Caco-2 (cell line): ENCODE measurements at regions not wholly inside any gene's neighbourhood (a gene's known extent, or its start where the extent isn't known, plus 50 kb on each side); places are given as distances from the start of the nearest gene placed in this dataset.

ENCODE experiments used
- BruUV-seq: library from RNA; stranded (reverse); fragments of 400-500 nt; replicated peaks from 2 replicates; lab custom pipeline; 2021; lab: Mats Ljungman, UMichigan
- CTCF ChIA-PET: fragments of 300-600 bp; sonication (Branson Sonifier 250); formaldehyde crosslinking; loops from one replicate; lab custom pipeline; 2022; ENCODE audit warnings: antibody characterized with exemption; lab: Charles Lee
- POLR2A ChIA-PET: fragments of 300-600 bp; sonication (Branson Sonifier 250); formaldehyde crosslinking; loops from one replicate; lab custom pipeline; 2022; ENCODE audit warnings: antibody characterized with exemption; lab: Charles Lee
- DNase-seq, 2 experiments: peaks; one replicate each; pipeline versions ENCODE4 v3.0.0 to v3.0.0-alpha.2; 2020 to 2022
- H3K27me3 ChIP-seq: replicated peaks from 2 replicates; pipeline ENCODE4 v1.6.0; 2011; ENCODE audit warnings: low read length; ENCODE audit not compliant: control insufficient read depth, insufficient read depth
- H3K36me3 ChIP-seq: 2 replicates; pipeline ENCODE4 v1.5.1; 2011; ENCODE audit warnings: low read length; ENCODE audit not compliant: control insufficient read depth, insufficient read depth
- H3K4me1 ChIP-seq: fragments of 250-450 bp; sonication (Bioruptor Pico); 2 replicates; pipeline ENCODE4 v1.5.1; 2020; ENCODE audit warnings: mild to moderate bottlenecking
- H3K4me3 ChIP-seq: 2 replicates; pipeline ENCODE4 v1.5.1; 2011; ENCODE audit warnings: low read depth, mild to moderate bottlenecking, control low read depth, low read length
- H3K9me3 ChIP-seq: fragments of 250-450 bp; sonication (Bioruptor Pico); 2 replicates; pipeline ENCODE4 v1.5.1; 2020; ENCODE audit warnings: mild to moderate bottlenecking, moderate library complexity
- H3K27ac Mint-ChIP-seq: one replicate; pipeline ENCODE4 v1.8.0; 2022; ENCODE audit warnings: mixed read lengths; ENCODE audit not compliant: unreplicated experiment
- H3K27me3 Mint-ChIP-seq: one replicate; pipeline ENCODE4 v1.8.0; 2022; ENCODE audit warnings: mixed read lengths; ENCODE audit not compliant: insufficient read depth, unreplicated experiment
- H3K36me3 Mint-ChIP-seq: one replicate; pipeline ENCODE4 v1.8.0; 2022; ENCODE audit warnings: mild to moderate bottlenecking, mixed read lengths; ENCODE audit not compliant: insufficient read depth, unreplicated experiment
- H3K4me1 Mint-ChIP-seq: one replicate; pipeline ENCODE4 v1.8.0; 2022; ENCODE audit warnings: low read depth, mixed read lengths; ENCODE audit not compliant: unreplicated experiment
- H3K4me3 Mint-ChIP-seq: one replicate; pipeline ENCODE4 v1.8.0; 2022; ENCODE audit warnings: mild to moderate bottlenecking, moderate library complexity, mixed read lengths; ENCODE audit not compliant: unreplicated experiment
- H3K9me3 Mint-ChIP-seq: one replicate; pipeline ENCODE4 v1.8.0; 2022; ENCODE audit warnings: mixed read lengths; ENCODE audit not compliant: unreplicated experiment
- CTCF ChIP-seq, 2 experiments: fragments of 200-600 bp in 1 of 2; IDR thresholded peaks; 1 replicate in 1 of 2; 2 replicates in 1 of 2; pipeline versions ENCODE4 v1.5.1 to v1.8.0; 2011 to 2022; ENCODE audit warnings: antibody characterized with exemption in 1 of 2, control low read depth in 1 of 2, inconsistent platforms in 1 of 2, low read depth in 1 of 2, low read length in 1 of 2, mild to moderate bottlenecking in 1 of 2, moderate library complexity in 1 of 2; ENCODE audit not compliant: insufficient read depth in 1 of 2, severe bottlenecking in 1 of 2, unreplicated experiment in 1 of 2
- intact Hi-C: fragments of 100-400 bp; cut with micrococcal nuclease; formaldehyde crosslinking; loops from one replicate; pipeline ENCODE4 v1.10.0; 2022; ENCODE audit not compliant: unreplicated experiment

- no peaks in the 10 kb centered on the region for H3K27me3 ChIP-seq
- POLR2A ChIA-PET = no interaction called here
- no TSS peak for BruUV-seq
- DNase-seq = no peak
- no peak overlapping the region for H3K4me3 Mint-ChIP-seq
- no peaks in the 10 kb centered on the region for H3K9me3 ChIP-seq
- no peaks in the 10 kb centered on the region for H3K4me1 Mint-ChIP-seq
- no peaks in the 10 kb centered on the region for H3K9me3 Mint-ChIP-seq
- intact Hi-C loops = no loop called here
- no peak overlapping the region for H3K4me3 ChIP-seq
- no peak for TF ChIP-seq CTCF (IDR thresholded peaks at IDR 0.05; ENCODE audit: insufficient read depth in 1 of 2, low read depth in 1 of 2, low read length in 1 of 2, severe bottlenecking in 1 of 2, unreplicated experiment in 1 of 2)
- H3K4me1 ChIP-seq = no peaks in the 10 kb centered on the region
- H3K27ac Mint-ChIP-seq = no peak overlapping the region
- CTCF ChIA-PET = no interaction called here
- no peaks in the 10 kb centered on the region for H3K27me3 Mint-ChIP-seq
- H3K36me3 ChIP-seq = no peaks in the 10 kb centered on the region
- no peaks in the 10 kb centered on the region for H3K36me3 Mint-ChIP-seq
Measured at GRCh38 chr1:117702654-117703053, 96.8 kb downstream of the TENT5C start.

GRCh38 chr1:117707371-117707770 lies 101.5 kb downstream of the TENT5C start:
- POLR2A ChIA-PET = no interaction called here
- Histone ChIP-seq H3K4me3 (no peak overlapping the region), H3K9me3 (no peaks in the 10 kb centered on the region), H3K27me3 (no peaks in the 10 kb centered on the region), H3K4me1 (no peaks in the 10 kb centered on the region), H3K36me3 (no peaks in the 10 kb centered on the region)
- H3K4me1 Mint-ChIP-seq = no peaks in the 10 kb centered on the region
- intact Hi-C loops = no loop called here
- H3K9me3 Mint-ChIP-seq = no peaks in the 10 kb centered on the region
- DNase-seq = no peak
- no peak overlapping the region for H3K27ac Mint-ChIP-seq
- H3K4me3 Mint-ChIP-seq = no peak overlapping the region
- no TSS peak for BruUV-seq
- H3K36me3 Mint-ChIP-seq = no peaks in the 10 kb centered on the region
- no peak for TF ChIP-seq CTCF (IDR thresholded peaks at IDR 0.05; ENCODE audit: insufficient read depth in 1 of 2, low read depth in 1 of 2, low read length in 1 of 2, severe bottlenecking in 1 of 2, unreplicated experiment in 1 of 2)
- CTCF ChIA-PET = no interaction called here
- no peaks in the 10 kb centered on the region for H3K27me3 Mint-ChIP-seq

GRCh38 chr1:117708323-117709248 lies 102.7 kb downstream of the TENT5C start:
- no peaks in the 10 kb centered on the region for H3K9me3 Mint-ChIP-seq
- ChIA-PET CTCF (no interaction called here), POLR2A (no interaction called here)
- no peak for DNase-seq
- H3K27me3 Mint-ChIP-seq = no peaks in the 10 kb centered on the region
- no peak overlapping the region for H3K4me3 Mint-ChIP-seq
- no TSS peak for BruUV-seq
- H3K4me1 Mint-ChIP-seq = no peaks in the 10 kb centered on the region
- no peak overlapping the region for H3K27ac Mint-ChIP-seq
- no peak overlapping the region for H3K4me3 ChIP-seq
- no peaks in the 10 kb centered on the region for H3K36me3 Mint-ChIP-seq
- H3K27me3 ChIP-seq = no peaks in the 10 kb centered on the region
- H3K4me1 ChIP-seq = no peaks in the 10 kb centered on the region
- intact Hi-C loops = no loop called here
- no peak for TF ChIP-seq CTCF (IDR thresholded peaks at IDR 0.05; ENCODE audit: insufficient read depth in 1 of 2, low read depth in 1 of 2, low read length in 1 of 2, severe bottlenecking in 1 of 2, unreplicated experiment in 1 of 2)
- H3K9me3 ChIP-seq = no peaks in the 10 kb centered on the region
- no peaks in the 10 kb centered on the region for H3K36me3 ChIP-seq
